Kidney epithelial cell (primary cell): ENCODE measurements at regions not wholly inside any gene's neighbourhood (a gene's known extent, or its start where the extent isn't known, plus 50 kb on each side); places are given as distances from the start of the nearest gene placed in this dataset.

Experiments used
- DNase-seq: peaks from one replicate; pipeline ENCODE4 v3.0.0-alpha.2; 2010; ENCODE audit warnings: low read depth
- H3K27me3 ChIP-seq: 2 replicates; pipeline ENCODE4 v1.6.0; 2011; ENCODE audit warnings: low read length; ENCODE audit not compliant: control insufficient read depth, insufficient read depth
- H3K36me3 ChIP-seq: 2 replicates; pipeline ENCODE4 v1.5.1; 2011; ENCODE audit warnings: low read length; ENCODE audit not compliant: control insufficient read depth, insufficient read depth
- H3K4me3 ChIP-seq: 2 replicates; pipeline ENCODE4 v1.5.1; 2011; ENCODE audit warnings: low read depth, mild to moderate bottlenecking, control low read depth, low read length
- CTCF ChIP-seq: IDR thresholded peaks from 2 replicates; pipeline ENCODE4 v1.5.1; 2011; ENCODE audit warnings: mild to moderate bottlenecking, moderate library complexity, low read length, control low read depth, inconsistent platforms; ENCODE audit not compliant: insufficient read depth, poor library complexity, severe bottlenecking

- no peaks in the 10 kb centered on the region for H3K27me3 ChIP-seq
- TF ChIP-seq CTCF, result no peak
- no peak for DNase-seq
- no peak overlapping the region for H3K4me3 ChIP-seq
- no peaks in the 10 kb centered on the region for H3K36me3 ChIP-seq
Measured at GRCh38 chr11:127678631-127679030, 678.1 kb upstream of the KIRREL3 start.

- Histone ChIP-seq H3K36me3 (no peaks in the 10 kb centered on the region), H3K4me3 (no peak overlapping the region), H3K27me3 (no peaks in the 10 kb centered on the region)
- TF ChIP-seq CTCF, result no peak
- no peak for DNase-seq
Measured at GRCh38 chr11:127677660-127678425, 677.3 kb upstream of the KIRREL3 start.

- no peak for TF ChIP-seq CTCF
- H3K36me3 ChIP-seq, result no peaks in the 10 kb centered on the region
- H3K27me3 ChIP-seq, result no peaks in the 10 kb centered on the region
- no peak for DNase-seq
- no peak overlapping the region for H3K4me3 ChIP-seq
Measured at GRCh38 chr11:127675581-127675980, 675.0 kb upstream of the KIRREL3 start.

- Histone ChIP-seq H3K36me3 (no peaks in the 10 kb centered on the region), H3K27me3 (no peaks in the 10 kb centered on the region), H3K4me3 (no peak overlapping the region)
- DNase-seq, result no peak
- TF ChIP-seq CTCF, result no peak
Measured at GRCh38 chr11:127674754-127675153, 674.2 kb upstream of the KIRREL3 start.

GRCh38 chr11:127670374-127671119 is 670.0 kb upstream of the KIRREL3 start:
- TF ChIP-seq CTCF, result no peak
- DNase-seq, result no peak
- Histone ChIP-seq H3K27me3 (no peaks in the 10 kb centered on the region), H3K4me3 (no peak overlapping the region), H3K36me3 (no peaks in the 10 kb centered on the region)
